Ureter (tissue), 1 donor: ENCODE measurements at regions not wholly inside any gene's neighbourhood (a gene's known extent, or its start where the extent isn't known, plus 50 kb on each side); places are given as distances from the start of the nearest gene placed in this dataset.
"Not testable (repeated sequence)": the region's sequence is repeated elsewhere in the genome, so short reads cannot be mapped to it uniquely, and the experiment has no call there.

Experiments
- DNase-seq: peaks from one replicate; pipeline ENCODE4 v3.0.0-alpha.2; 2020; ENCODE audit warnings: low spot score
- donor health status: DM: yes; HTN: yes; CAD: no.

GRCh38 chr21:17127395-17127794, 385.4 kb upstream of the CXADR start:
- DNase-seq = not testable (repeated sequence)

DNA sequence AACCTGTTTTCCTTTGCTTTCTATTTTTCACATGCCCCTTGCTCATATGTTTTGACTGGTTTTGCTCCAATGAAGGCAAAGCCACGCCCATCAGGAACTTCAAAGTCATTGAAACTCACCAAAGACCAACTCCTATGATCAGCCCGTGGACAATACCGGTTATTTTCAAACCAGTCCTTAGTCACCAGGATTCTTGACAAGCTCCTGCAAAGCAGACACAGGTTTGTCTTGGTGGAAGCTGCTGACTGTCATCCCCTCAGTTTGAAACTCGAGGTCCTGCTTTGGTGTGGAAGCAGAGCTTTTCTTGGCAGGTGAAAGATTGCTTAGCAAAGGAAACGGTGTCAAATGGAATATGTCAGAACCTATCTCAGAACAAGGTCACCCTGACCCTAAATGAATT, 384.7 kb upstream of the CXADR start:
- no peak for DNase-seq

DNA sequence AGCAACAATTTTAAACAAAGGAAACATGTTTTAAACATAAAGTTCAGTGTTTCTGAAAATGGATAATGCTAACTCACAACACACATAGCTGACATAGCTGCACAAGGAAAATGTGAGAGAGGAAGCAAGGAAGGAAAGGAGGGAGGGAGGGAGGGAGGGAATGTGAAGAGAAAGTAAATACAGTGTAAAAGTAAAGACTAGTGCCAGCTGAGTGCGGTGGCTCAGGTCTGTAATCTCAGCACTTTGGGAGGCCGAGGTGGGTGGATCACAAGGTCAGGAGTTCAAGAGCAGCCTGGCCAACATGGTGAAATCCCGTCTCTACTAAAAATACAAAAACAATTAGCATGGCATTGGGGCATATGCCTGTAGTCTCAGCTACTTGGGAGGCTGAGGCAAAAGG, 373.7 kb upstream of the CXADR start:
- DNase-seq = not testable (repeated sequence)

- DNase-seq = no peak
Observed at GRCh38 chr21:17139696-17140095, 373.1 kb upstream of the CXADR start.

DNA sequence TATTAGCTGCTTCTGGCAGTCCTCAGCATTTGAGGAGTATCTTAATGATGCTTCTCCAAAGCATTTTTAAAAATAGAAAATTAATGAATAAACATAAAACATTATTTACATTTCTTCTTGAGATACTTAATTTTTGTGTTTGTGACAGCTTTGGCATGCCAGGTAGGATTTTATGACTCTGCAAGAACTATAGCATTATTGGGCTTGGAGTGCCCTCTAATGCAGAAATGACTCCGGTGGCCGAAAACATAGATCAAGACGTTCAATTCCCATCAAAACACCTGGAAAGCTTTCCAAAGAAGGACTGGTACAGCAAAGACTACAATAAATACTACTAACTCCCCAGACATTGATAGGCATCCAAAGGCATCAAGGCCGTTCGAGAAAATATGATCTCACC, 366.4 kb upstream of the CXADR start:
- no peak for DNase-seq

DNA sequence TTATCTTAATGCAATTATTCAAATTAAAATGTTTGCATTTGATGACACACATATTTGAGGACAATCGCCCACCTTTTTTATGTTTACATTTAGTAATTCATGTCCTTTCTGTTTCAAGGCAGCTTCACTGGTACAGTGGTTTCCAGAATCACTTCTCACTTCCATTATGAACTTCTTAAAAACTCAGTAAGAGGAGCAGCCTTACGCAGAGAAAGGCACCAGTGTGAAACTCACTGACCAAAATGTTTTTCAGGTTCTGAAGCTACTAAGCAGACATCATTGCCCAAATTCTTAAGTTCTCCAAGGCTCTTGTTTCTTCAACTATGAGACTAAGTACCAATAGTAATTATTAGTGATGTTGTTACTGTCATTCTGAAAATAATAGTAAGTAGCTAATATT, 353.1 kb upstream of the CXADR start:
- DNase-seq = no peak

- DNase-seq = no peak
Observed at GRCh38 chr21:17185674-17186073, 327.2 kb upstream of the CXADR start.

DNA sequence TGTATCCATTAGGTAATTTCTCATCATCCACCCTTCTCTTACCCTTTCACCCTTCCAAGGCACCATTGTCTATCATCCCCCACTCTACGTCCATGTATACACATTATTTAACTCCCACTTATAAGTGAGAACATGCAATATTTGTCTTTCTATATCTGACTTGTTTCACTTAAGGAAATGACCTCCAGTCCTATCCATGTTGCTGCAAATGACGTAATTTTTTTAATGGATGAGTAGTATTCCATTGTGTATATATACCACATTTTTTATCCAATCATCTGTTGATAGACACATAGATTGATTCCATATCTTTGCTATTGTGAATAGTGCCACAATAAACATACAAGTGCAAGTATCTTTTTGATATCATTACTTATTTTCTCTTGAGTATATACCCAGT, 322.9 kb upstream of the CXADR start:
- DNase-seq = no peak

DNA sequence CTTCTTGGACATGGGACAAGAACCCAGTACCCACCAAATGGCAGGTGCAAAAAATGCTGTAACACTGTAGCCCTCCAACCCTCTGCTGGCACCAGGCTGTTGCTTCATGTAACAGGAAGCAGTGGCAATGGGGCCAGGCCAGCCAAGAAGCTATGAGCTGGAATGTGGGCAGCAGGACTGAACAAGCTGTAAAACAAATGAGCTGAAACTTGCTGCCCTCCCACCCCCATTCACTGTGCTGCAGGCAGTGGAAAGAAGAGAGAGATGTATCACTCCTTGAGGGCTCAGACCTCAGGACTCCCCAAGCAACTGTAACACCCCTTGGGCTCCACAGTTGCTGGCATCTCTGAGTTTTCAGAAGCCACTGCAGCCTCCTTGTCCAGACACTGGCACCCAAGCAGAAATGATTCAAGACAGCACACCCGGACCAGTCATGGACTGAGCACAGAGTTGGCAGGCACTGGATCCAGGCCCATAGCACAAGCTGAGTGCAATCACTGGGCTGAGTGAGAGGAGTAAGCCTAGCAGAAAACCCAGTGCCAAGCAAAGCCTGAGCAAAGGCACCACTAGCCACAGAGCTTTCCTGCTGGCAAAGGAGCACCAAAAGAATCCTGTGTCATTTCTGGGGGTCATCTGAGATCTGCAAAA, 321.4 kb upstream of the CXADR start:
- no peak for DNase-seq

DNA sequence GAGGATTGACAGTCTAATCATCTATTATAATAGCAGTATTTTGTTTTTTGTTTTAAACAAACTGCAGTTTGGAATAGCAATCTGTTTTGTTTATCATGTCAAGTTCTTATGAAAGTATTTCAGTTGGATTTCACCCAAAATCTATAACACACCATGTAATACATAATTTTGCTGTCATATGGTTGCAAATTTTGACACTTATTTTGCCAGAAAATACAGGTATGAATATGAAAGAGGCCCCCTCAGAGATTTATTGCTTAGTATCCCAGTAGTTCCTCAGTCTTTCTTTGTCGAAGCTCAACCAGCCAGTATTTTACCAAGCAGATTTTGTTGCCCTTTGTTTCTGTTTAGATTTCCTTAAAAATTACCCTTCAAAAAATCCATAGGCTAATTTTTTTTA, 317.5 kb upstream of the CXADR start:
- no peak for DNase-seq

DNA sequence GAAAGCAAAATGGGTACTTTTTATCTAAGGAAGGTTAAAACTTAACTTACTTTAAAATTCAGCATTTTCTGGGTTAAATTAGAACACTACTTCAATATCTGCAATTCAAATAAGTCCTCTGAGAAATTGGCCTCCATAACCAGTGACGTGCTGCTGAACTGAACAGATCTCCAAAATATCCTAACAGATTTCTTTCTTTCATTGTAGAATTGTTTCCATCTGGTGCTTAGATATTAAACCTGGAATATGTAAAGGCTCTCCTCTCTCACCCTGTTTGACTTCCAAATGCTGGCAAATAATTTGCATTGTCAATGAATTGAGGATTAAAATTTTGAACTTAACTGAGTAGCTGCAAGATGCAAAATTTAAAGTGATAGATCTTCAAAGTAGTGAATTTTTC, 316.9 kb upstream of the CXADR start:
- DNase-seq = no peak

GRCh38 chr21:17196623-17197022, 316.2 kb upstream of the CXADR start:
- DNase-seq = no peak

- no peak for DNase-seq
Observed at GRCh38 chr21:17197996-17198395, 314.8 kb upstream of the CXADR start.

GRCh38 chr21:17200250-17200649, 312.6 kb upstream of the CXADR start:
- DNase-seq = no peak

GRCh38 chr21:17201741-17202260, 311.0 kb upstream of the CXADR start:
- no peak for DNase-seq

DNA sequence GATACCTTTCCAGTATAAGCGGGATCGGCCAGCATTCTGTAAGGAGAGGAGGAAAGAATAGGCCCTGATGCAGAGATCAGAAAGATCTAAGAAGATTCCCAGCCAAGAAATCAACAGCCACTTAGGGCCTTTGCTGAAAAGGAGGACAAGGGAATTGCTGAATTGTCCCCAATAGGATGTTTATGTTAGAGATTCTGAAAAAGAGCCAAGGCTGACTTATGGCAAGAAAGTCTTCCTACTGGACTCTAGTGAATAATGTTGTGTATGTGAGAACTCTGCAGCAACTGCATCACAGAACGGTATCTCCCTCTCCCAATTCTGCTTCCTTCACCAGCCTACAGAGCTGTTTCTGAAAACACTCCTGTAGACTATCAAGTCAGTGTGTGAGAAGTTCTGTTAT, 298.0 kb upstream of the CXADR start:
- no peak for DNase-seq

DNA sequence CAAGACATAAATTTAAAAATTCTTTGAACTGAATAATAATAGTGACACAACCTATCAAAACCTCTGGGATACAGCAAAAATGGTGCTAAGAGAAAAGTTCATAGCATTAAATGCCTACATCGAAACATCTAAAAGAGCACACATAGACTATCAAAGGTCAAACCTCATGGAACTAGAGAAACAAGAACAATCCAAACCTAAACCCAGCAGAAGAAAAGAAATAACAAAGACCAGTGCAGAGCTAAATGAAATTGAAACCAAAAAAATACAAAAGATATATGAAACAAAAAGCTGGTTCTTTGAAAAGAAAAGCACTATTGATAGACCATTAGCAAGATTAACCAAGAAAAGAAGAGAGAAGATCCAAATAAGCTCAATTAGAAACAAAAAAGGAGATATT, 293.8 kb upstream of the CXADR start:
- not testable (repeated sequence) for DNase-seq

DNA sequence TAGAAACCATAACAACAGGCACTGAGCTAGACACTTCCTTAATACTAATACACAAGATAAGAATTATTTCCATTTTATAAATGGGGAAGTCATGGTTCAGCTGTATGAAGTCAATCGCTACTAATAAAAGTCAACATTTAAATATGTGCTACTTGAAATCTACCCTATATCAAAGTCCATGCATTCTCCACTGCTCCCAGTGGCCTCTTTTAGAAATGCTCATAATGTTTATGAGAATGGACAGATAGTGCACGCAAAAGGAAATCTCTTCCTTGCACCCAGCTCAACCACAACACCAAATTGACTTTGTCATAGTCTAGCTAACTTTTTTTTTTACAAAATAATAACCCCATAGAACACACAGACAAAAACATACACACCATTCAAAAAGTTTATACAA, 281.7 kb upstream of the CXADR start:
- DNase-seq = no peak

- no peak for DNase-seq
Observed at GRCh38 chr21:17231771-17232170, 281.1 kb upstream of the CXADR start.

- no peak for DNase-seq
Observed at GRCh38 chr21:17238468-17238867, 274.4 kb upstream of the CXADR start.

GRCh38 chr21:17250778-17251241, 262.0 kb upstream of the CXADR start:
- DNase-seq = no peak

GRCh38 chr21:17257784-17258183, 255.1 kb upstream of the CXADR start:
- DNase-seq = no peak

GRCh38 chr21:17264182-17264581, 248.7 kb upstream of the CXADR start:
- DNase-seq = no peak

DNA sequence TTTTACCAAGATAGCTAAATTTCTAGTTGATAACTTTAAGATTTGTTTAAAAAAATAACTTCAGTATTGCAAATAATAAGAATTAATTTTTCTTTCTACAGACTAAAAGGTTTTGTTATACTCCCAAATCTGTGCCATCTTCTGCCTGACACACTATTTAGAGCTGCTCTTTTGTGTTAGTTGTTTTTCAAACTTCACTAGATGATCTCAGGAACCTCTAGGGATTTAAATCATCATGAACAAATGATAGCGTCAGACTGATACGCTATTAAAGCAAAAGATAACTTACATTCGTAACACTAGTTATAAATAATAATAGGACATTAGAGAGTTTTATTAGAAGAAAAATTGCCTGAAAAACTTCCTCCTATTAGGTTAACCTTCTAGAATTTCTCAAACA, 243.1 kb upstream of the CXADR start:
- DNase-seq = no peak
